H7 (cell line): ENCODE measurements at regions not wholly inside any gene's neighbourhood (a gene's known extent, or its start where the extent isn't known, plus 50 kb on each side); places are given as distances from the start of the nearest gene placed in this dataset.

Source experiments
- DNase-seq: peaks from one replicate; pipeline ENCODE4 v3.0.0; 2012
- H3K27me3 ChIP-seq: 2 replicates; pipeline ENCODE4 v1.6.0; 2011; ENCODE audit warnings: mild to moderate bottlenecking, low read length; ENCODE audit not compliant: control insufficient read depth, insufficient read depth
- H3K36me3 ChIP-seq: replicated peaks from 2 replicates; pipeline ENCODE4 v1.5.1; 2011; ENCODE audit warnings: low read length; ENCODE audit not compliant: control insufficient read depth, insufficient read depth
- H3K4me3 ChIP-seq: 2 replicates; pipeline ENCODE4 v1.5.1; 2011; ENCODE audit warnings: low read depth, mild to moderate bottlenecking, control low read depth, low read length, moderate library complexity; ENCODE audit not compliant: insufficient read depth

DNA sequence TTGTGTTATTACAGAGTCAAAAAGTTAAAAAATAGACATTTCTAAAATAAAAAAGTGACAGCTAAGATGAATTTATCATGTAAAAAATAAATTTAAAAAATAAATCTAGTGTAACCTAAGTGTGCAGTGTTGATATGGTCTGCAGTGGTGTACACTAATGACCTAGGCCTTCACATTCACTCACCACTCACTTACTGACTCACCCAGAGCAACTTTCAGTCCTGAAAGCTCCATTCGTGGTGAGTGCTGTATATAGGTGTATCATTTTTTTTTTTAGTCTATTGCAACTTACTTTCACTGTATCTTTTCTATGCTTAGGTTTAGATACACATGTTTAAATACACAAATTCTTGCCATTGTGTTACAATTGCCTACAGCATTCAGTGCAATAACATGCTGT, 459.4 kb upstream of the ROBO1 start:
- no peak overlapping the region for H3K4me3 ChIP-seq
- H3K36me3 ChIP-seq = no peaks in the 10 kb centered on the region
- DNase-seq = no peak
- H3K27me3 ChIP-seq = no peaks in the 10 kb centered on the region

DNA sequence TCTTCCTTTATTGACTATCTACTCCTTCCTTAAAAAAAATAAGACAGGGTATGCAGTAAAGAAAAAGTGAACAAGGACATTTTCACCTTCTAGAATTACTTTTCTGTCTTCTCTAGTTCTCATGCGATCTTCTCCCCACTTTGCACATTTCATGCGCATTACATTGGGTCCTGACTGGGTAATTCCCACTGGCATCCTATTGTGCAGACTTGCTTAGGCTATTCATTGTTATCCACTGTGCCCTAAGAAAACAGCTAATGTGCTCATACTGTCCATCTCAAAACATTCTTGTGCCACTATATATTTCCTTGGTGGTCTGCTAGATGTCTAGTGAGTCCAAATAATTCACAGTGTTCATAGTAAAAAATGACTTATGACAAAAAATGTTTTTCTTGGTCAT, 447.4 kb upstream of the ROBO1 start:
- no peak overlapping the region for H3K4me3 ChIP-seq
- H3K36me3 ChIP-seq = no peaks in the 10 kb centered on the region
- H3K27me3 ChIP-seq = no peaks in the 10 kb centered on the region
- DNase-seq = no peak

DNA sequence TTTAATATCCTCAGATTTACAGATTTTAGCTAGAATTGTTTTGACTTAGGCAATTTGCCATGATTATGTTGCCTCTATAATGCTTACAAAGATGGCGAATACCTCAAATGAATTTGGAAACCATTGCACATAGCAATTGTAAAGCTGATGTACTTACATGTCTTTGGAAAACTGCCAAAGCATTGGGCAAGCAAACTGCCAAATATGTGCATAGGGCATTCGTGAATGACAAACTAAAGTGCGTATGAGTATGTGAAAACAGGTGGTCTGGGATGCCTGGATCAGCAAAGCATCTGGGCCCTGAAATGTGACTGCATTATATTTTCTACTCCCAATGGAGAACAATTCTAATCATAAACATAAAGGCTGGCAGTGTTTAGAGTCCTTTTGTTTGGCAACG, 445.3 kb upstream of the ROBO1 start:
- H3K4me3 ChIP-seq = no peak overlapping the region
- no peaks in the 10 kb centered on the region for H3K36me3 ChIP-seq
- no peak for DNase-seq
- no peaks in the 10 kb centered on the region for H3K27me3 ChIP-seq

DNA sequence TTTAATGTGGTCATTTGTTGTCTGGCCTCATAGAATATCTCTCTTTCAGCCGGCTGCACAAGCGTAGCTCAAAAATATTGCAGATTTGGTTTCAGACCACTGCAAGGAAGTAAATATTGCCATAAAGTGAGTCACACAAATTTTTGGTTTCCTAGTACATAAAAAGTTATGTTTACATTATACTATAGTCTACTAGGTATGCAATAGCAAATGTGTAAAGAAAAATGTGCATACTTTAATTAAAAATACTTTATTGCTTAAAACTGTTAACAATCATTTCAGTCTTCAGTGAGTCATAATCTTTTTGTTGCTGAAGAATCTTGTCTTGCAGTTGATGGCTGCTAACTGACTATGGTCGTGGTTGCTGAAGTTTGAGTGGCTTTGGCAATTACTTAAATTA, 425.1 kb upstream of the ROBO1 start:
- Histone ChIP-seq H3K36me3 (no peaks in the 10 kb centered on the region), H3K27me3 (no peaks in the 10 kb centered on the region), H3K4me3 (no peak overlapping the region)
- DNase-seq = no peak

DNA sequence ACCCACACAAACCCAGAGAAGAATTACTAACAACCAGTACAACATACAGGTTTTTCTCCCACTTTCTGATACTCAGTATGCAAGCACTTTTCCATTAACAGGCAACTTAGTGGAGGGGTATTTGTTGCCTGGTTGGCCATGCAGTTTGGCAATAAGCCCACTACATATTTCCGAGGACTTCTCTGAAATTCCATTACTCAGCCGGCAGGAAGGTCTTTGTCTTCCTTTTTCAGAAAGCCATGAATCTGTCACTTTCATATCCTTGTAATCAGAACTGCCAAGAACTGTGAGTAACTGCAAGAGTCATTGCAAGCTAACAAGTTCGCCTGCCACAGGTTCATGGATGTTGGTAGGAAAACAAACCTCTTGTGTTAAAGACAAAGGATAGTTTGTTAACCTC, 422.3 kb upstream of the ROBO1 start:
- H3K36me3 ChIP-seq = no peaks in the 10 kb centered on the region
- H3K27me3 ChIP-seq = no peaks in the 10 kb centered on the region
- no peak overlapping the region for H3K4me3 ChIP-seq
- DNase-seq = no peak

DNA sequence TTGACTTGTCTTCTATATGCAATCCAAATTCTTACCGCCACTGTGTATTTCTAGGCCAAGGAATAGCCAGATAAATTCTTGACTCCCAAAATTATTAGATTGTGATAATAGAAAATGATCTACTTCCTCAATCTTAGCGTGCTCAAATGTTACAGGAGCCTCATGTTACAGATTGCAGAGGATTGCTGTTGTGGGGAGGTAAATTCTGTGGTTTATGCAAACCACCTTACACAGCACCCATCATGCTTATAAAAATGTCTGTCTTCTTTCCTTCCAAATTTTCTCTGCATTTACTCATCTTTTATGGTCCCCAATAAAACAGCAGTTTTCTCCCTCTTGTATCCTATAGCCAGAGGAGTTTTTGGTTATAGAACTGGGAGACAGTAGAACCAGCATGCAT, 420.2 kb upstream of the ROBO1 start:
- DNase-seq = no peak
- H3K36me3 ChIP-seq = no peaks in the 10 kb centered on the region
- H3K27me3 ChIP-seq = no peaks in the 10 kb centered on the region
- no peak overlapping the region for H3K4me3 ChIP-seq

DNA sequence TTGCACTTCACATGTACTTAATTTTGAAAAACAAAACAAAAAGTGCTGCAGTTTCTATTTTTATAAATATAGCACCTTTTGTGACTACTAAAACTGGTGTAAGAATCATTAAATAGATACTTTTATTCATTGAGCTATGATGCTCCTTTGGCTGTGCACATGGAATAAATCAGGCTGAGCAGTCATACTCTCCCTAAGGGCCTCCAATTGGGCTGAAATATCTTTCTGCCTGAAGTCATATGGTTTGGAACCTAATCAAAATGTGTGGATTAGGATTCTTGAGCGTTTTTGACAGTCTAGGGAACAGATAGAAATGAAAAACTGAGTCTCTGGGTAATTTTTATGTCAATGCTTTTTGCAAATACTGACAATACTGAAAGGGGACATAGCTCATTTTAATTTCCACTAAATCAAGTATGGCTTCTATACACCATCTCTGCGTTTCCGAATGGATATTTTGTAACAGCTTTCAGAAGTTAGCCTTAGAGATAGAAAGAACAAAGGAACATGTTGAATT, 392.2 kb upstream of the ROBO1 start:
- DNase-seq = no peak
- Histone ChIP-seq H3K4me3 (no peak overlapping the region), H3K27me3 (no peaks in the 10 kb centered on the region), H3K36me3 (no peaks in the 10 kb centered on the region)

DNA sequence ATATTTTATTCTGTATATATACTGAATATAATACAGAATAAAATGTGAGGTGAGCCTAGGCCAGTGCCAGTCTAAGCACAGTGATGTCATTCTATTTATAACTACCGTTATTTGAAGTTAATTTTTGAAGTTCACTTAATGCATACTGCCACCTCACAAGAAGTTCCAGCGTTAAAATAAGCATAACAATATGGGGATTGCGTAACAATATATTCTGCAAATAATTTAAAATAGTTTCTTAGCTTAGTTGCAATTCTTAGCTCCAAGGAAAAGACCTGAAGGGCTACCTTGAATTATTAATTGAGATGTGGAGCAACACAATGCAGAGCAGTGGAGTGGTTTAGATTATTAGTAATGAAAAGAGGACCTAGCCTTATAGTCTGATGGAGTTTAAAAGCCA, 390.5 kb upstream of the ROBO1 start:
- H3K4me3 ChIP-seq = no peak overlapping the region
- H3K36me3 ChIP-seq = no peaks in the 10 kb centered on the region
- H3K27me3 ChIP-seq = no peaks in the 10 kb centered on the region
- no peak for DNase-seq

DNA sequence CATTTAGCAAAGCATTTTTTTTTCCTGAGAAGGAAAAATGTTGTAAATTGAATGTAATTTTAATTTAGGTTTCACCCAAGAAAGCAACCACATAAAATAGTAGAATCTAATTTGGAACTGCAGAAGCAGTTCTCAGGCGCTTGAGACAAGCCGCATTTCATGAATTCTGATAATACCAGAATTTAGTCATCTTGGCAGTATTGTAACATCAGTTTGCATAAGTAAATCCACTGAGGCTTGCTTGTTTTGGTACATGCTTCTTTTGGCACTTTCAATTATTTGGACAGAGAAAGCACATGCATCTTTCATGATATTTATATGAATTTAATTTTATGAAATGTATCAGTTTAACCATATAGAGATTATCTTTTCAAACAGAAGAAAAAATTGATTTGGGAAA, 389.7 kb upstream of the ROBO1 start:
- no peak overlapping the region for H3K4me3 ChIP-seq
- H3K27me3 ChIP-seq = no peaks in the 10 kb centered on the region
- no peaks in the 10 kb centered on the region for H3K36me3 ChIP-seq
- no peak for DNase-seq

DNA sequence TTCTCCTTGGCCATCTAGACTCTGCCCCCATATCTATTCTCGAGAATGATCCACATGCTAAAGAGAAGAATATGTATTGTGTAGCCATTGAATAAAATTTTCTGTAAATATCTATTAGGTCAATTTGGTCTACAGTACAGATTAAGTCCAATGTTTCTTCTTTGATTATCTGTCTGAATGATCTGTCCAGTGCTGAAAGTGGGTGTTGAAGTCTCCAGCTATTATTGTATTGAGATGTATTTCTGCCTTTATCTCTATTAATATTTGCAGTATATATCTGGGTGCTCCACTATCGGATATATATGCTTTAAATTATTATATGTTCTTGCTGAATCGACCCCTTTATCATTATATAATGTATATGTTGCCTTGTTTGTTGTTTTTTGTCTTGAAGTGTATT, 384.9 kb upstream of the ROBO1 start:
- no peak overlapping the region for H3K4me3 ChIP-seq
- H3K27me3 ChIP-seq = no peaks in the 10 kb centered on the region
- DNase-seq = no peak
- no peaks in the 10 kb centered on the region for H3K36me3 ChIP-seq

DNA sequence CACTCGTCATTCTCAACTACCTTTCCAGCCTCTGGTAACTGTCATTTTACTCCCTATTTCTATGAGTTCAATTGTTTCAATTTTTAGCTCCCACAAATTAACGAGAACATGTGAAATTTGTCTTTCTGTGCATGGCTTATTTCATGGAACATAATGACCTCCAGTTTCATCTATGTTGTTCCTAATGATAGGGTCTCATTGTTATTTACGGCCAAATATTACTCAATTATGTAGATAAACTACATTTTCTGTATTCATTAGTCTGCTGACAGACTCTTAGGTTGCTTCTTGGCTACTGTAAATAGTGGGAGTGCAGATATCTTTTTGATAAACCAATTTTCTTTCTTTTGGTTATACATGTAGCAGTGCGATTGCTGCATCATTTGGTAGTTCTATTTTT, 374.9 kb upstream of the ROBO1 start:
- H3K27me3 ChIP-seq = no peaks in the 10 kb centered on the region
- H3K36me3 ChIP-seq = no peaks in the 10 kb centered on the region
- DNase-seq = no peak
- H3K4me3 ChIP-seq = no peak overlapping the region

DNA sequence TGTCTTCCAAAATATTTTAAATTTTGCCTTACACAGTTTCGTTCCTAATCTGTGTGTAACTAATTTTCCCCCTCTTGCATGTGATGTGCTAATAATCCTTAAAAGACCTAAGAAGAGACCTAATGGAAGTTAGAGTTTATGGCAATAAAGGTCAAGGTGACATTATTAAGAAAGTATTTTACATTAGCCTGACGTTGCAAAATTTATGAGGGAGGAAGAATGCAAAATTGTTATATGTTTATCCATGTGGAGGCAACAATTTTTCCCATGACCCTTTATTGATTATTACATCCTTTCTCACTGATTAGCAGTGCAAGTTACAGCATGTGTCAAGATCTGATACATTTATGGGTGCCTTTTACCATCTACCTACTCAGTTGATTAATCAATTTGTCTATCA, 373.8 kb upstream of the ROBO1 start:
- Histone ChIP-seq H3K27me3 (no peaks in the 10 kb centered on the region), H3K36me3 (no peaks in the 10 kb centered on the region), H3K4me3 (no peak overlapping the region)
- DNase-seq = no peak

DNA sequence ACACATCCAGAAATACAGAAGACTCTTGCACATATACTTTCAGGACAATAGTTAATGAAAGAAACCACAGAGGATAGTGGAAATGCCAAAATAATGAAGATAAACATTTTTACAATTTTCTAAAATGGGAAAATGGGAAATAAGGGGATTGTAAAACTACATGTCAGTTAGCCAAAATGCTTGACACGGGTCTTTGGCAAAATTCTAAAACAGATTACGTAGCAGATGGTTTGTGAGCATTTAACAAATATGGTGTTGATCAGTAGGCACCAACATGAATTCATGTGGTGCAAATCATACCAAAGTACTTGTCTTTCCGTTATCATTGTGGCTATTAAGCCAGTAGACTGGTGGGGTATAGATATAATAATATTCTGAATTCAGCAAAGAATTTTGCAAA, 348.5 kb upstream of the ROBO1 start:
- H3K4me3 ChIP-seq = no peak overlapping the region
- no peaks in the 10 kb centered on the region for H3K36me3 ChIP-seq
- no peaks in the 10 kb centered on the region for H3K27me3 ChIP-seq
- no peak for DNase-seq

DNA sequence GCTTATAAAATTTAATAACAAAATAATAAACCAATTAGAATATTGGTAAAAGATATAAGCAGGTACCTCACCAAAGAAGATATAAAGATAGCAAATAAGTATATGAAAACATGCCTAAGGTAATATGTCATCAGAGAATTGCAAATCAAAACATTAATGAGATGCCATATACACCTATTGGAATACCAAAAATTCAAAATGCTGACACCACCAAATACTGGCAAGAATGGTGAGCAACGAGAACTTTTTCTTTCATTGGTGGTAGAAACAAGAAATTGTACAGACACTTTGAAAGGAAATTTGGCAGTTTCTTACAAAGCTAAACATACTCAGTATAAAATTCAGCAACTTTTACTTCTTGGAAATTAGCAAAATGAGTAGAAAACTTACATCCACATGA, 346.9 kb upstream of the ROBO1 start:
- no peak overlapping the region for H3K4me3 ChIP-seq
- DNase-seq = no peak
- H3K27me3 ChIP-seq = no peaks in the 10 kb centered on the region
- no peaks in the 10 kb centered on the region for H3K36me3 ChIP-seq

DNA sequence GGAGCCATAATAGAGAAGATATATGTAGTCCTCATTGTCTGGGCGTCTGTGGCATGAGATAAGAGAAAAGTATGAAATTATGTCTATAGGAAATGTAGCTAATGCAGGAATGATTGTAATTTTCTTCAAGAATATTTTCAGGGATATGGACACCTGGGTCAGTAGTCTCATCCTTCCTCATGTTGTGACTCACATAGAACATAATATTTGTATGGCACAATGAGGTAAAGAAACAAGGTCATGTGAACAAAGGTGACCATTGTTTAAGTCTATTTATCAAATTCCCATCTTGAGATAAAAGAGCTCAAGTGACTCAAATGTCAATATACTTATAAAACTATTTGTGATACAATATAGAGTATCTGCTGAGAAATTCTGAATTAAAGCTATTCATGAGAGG, 345.5 kb upstream of the ROBO1 start:
- H3K36me3 ChIP-seq = no peaks in the 10 kb centered on the region
- H3K27me3 ChIP-seq = no peaks in the 10 kb centered on the region
- H3K4me3 ChIP-seq = no peak overlapping the region
- no peak for DNase-seq

DNA sequence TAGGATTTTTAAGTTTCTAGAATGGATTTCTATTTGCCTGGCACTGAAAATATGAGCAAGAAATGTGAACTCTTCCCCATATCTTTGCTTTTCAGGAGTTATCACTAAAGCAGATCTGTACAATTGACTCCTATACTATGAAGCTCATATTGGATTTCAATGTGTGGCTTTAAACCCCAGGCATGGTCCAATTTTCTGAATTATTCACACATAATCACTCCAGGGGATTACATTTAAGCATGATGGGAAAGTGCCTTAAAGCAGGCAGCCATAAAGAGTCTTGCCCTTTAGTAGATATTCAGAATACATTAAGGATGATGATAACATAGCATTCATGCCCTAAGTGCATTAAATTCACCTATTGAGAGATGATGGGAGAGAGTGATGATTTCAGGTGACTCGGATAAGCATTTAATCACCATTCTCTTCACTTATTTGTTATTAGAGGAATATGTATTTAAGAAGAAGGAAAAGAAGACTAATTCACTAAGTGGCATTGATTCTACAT, 331.8 kb upstream of the ROBO1 start:
- Histone ChIP-seq H3K27me3 (no peaks in the 10 kb centered on the region), H3K36me3 (no peaks in the 10 kb centered on the region), H3K4me3 (no peak overlapping the region)
- DNase-seq = no peak
